Left forelimb (tissue), 1 donor: ENCODE measurements at regions not wholly inside any gene's neighbourhood (a gene's known extent, or its start where the extent isn't known, plus 50 kb on each side); places are given as distances from the start of the nearest gene placed in this dataset.
"Not testable (repeated sequence)": the region's sequence is repeated elsewhere in the genome, so short reads cannot be mapped to it uniquely, and the experiment has no call there.

Source experiments
- DNase-seq: peaks from one replicate; pipeline ENCODE4 v3.0.0-alpha.2; 2018; ENCODE audit warnings: low spot score

DNA sequence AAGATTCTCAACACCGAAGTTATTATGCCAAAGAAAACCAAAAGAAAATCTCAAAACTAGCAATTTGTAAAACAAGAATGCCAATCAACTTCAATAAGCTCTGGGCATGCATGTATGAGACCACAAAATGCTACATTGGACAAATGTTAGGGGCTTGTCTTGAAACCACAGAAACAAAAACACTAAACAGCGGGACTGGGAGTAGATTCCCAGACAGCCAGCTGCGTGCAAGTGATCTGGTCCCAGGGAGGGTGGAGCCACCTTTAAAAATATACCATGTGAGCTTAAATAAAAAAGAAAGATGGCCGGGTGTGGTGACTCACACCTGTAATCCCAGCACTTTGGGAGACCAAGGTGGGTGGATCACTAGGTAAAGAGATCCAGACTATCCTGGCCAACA lies 163.6 kb upstream of the PRICKLE2 start:
- no peak for DNase-seq

DNA sequence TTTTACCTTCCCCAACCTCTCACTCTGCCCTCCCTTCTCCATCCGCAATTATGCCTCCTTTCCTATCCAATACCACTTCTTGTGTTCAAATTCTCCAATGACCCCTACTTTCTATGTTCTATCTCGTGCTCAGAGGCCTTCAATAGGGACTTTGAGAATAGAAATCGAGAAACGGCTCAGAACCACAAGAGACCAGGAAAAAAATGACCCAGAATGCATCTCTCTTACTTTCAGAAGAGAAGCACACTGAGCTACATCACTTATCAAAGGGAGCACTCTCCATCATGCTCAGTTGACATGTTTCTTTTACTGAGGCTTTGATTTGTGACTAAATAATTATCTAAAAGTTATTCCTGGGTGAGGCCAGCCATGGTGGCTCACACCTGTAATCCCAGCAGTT lies 162.4 kb upstream of the PRICKLE2 start:
- DNase-seq = no peak

- no peak for DNase-seq
Observed at GRCh38 chr3:64385277-64385676, 160.0 kb upstream of the PRICKLE2 start.

- DNase-seq = no peak
Observed at GRCh38 chr3:64384561-64384960, 159.3 kb upstream of the PRICKLE2 start.

GRCh38 chr3:64382153-64382552 lies 156.9 kb upstream of the PRICKLE2 start:
- no peak for DNase-seq

DNA sequence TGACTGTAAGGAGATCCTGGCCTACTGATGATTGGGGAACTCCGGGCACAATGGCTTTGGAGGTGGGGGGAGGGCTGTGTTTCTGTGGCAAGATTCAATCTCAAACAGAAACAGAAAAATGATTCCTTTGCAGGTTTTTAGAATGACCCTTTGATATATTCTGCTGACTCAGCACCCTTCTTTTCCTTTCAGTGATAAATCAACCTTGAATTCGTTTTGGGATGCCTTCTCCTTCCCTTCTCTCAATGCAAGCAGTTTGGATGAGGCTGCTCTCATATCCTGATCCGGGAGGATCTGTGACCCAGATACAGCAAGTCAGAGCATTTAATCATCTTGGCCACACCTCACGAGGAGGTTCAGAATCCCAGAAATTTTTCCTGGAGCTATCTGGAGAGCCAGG lies 156.1 kb upstream of the PRICKLE2 start:
- no peak for DNase-seq

- no peak for DNase-seq
Observed at GRCh38 chr3:64380546-64380945, 155.3 kb upstream of the PRICKLE2 start.

- no peak for DNase-seq
Observed at GRCh38 chr3:64379221-64379620, 154.0 kb upstream of the PRICKLE2 start.

DNA sequence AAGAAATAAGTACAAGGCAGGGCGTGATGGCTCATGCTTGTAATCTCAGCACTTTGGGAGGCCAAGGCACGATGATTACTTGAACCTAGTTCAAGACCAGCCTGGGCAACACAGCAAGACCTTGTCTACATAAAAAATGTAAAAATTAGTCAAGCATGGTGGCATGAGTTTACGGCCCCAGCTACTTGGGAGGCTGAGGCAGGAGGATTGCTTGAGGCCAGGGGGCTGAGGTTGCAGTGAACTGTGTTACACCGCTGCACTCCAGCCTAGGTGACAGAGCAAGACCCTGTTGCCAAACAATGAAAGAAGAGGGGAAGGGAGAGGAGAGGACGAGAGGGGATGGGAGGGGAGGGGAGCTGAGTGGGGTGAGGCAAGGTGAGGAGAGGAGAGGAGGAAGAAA lies 152.7 kb upstream of the PRICKLE2 start:
- DNase-seq = no peak

DNA sequence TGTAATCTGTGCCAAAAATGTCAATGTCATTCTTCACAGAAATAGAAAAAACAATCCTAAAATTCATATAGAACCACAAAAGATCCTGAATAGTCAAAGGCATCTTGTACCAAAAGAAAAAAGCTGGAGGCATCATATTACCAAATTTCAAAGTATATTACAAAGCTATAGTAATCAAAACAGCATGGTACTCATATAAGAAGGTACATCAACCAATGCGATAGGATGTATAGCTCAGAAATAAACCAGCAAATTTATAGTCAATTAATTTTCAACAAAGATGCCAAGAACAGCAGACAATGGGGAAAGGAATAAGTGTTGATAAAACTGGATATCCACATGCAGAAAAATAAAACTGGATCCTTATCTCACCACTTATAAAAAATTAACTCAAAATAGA lies 150.5 kb upstream of the PRICKLE2 start:
- no peak for DNase-seq

GRCh38 chr3:64369390-64369789 lies 144.1 kb upstream of the PRICKLE2 start:
- DNase-seq = no peak

DNA sequence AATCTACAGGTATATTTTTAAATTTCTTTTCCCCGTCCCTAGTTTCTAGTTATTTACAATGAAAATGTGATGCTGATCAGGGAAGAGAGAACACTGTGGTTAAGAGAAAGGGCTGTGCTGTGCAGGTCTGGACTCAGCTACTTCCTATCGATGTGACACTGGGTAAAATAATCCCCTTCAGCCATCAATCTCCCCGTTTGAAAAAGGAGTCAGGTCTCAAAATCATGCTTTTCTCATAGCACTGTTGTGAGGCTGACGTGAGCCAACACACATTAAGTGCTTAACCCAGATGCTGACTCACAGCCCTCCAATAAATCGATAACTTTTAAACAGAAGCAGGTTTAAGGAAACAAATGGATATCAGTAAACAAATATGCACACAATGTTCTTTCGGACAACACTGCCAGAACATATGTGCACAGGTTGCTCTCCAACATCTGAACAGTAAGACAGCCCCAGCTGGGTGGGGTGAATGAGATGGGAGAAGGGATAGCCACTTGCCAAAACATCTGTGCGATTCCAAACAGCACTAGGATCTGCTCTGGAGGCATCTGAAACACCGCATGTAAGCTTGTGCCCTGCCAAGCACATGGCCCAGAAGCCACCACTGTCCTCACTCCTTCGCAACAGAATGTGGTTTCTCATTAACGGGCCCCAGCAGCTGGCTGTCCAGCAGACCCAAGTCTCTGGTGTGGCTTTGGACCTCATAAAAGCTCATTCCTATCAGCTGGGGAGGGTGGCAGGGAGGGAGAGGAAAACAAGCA lies 143.2 kb upstream of the PRICKLE2 start:
- peak; percentile 72 for DNase-seq

DNA sequence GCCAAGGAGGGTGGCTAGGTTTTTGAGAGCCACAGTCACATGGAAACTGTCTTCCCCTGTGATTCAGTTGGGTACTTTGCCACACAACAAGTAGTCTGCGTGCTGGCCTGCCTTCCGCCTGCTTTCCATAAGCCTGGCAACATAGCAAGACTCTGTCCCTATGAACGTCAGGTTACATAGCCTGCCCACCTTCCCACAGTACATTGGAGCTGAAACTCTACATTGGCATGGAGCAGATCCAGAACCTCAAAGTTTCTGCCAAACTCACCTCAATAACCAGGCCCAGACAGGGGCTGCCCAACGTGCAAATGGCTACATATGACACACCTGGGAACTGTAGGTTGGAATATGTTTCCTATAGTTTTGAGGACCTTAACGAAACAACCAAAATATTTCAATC lies 140.6 kb upstream of the PRICKLE2 start:
- DNase-seq = no peak

DNA sequence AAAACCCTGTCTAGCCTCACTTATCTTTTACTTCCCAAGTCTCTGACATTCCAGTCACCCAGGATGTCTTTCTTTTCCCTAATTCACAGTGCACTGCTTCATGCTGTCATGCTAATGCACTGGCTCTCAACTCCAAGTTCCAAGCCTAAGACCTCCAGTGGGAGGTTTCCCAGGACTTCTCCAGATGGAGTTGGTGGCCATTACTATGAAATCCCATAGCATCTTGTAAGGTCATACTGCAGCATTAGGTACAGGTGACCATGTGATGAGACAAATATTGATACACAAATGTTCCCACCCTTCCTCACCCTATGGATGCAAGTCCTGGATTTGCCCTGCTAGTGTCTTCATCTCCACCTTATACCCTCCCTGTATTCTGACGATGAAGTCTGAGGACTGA lies 138.6 kb upstream of the PRICKLE2 start:
- no peak for DNase-seq

DNA sequence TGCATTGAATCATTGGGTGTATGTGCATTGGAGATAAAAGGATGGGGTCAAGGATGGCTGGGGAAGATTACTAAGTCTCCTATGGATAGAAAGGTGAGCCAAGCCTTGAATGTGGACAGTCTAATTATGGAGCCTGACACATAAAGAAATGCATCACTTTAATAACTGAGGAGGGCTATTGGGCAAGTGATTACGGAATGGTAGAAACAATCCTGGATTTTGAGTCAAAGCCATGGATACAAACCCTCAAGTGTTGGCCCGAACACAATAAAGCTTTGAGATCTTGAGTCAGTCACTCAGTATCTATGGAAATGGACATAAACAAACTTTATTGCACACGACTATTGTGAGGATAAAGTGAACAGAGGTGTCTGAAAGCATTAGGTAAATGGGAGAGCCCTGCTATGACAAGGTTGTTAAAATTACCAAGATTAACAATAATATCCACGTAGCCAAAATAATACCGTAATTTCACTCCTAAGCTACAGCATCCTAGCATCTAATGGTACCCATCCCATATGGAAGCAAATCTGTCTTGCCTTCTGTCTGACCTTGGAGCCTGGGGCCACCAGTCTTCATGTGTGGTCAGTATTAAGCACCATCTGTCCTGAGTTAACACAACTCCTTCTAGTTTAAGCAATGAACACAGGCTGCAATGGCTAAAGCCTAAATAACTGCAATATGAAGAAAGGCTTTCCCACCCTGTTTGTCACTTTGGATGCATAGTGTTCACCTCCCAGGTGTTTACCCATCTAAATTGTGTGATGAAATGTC lies 136.9 kb upstream of the PRICKLE2 start:
- DNase-seq = no peak

- not testable (repeated sequence) for DNase-seq
Observed at GRCh38 chr3:64361036-64361435, 135.8 kb upstream of the PRICKLE2 start.

DNA sequence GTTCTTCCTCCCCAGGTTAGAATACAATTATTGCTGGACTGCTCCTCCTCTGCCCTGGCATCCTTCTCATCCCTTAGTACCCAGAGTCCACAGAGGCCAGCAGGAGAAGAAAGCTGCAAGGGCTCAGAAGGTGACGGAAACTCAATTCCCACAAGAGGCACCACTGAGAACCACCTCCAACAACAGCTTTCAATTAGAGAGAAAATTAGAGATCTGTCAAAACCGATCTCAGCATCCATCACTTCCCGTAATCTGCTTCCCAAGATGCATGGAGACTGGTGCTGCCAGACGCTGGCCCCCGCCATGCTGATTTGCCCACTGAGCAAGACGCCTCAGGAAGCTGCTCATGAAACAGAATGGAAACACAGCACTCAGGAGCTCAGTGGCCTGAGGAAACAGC lies 135.0 kb upstream of the PRICKLE2 start:
- DNase-seq = no peak

GRCh38 chr3:64359735-64360134 lies 134.5 kb upstream of the PRICKLE2 start:
- DNase-seq = no peak

DNA sequence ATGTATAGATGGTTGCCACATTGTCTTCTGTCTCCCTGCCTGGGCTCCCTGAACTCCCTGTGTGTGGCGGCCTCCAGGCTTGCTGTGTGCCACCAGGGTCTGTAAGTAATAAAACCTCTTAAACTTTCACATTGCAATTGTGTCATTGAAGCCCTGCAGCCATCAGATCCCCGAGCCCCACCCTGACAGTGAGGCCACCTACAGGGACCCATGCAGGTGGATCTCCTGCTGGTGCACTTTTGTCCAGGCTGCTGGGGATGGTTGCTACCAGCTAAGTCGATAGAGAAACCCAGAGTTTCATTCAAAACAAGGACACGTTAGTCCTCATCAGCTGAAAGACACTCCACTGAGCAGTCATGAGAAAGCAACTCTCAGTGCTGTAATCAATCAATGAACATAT lies 133.6 kb upstream of the PRICKLE2 start:
- no peak for DNase-seq

DNA sequence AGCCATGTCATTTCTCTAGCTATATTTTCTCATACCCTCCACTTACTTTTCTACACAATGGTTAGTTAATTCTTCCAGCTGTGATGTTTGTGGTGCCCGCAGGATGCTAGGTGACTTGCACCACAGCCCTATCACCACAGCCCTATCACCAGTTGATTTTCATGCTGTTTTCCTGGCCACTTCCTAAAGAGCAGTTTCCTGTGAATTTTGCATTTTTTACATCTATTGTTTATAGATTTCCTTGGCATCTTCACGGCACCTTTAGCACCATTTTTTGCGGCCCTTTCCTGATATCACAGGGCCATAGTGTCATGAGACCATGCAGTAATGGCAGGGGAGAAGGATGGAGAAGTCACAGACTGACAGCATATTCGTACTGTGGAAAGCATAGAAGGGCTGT lies 132.9 kb upstream of the PRICKLE2 start:
- no peak for DNase-seq

DNA sequence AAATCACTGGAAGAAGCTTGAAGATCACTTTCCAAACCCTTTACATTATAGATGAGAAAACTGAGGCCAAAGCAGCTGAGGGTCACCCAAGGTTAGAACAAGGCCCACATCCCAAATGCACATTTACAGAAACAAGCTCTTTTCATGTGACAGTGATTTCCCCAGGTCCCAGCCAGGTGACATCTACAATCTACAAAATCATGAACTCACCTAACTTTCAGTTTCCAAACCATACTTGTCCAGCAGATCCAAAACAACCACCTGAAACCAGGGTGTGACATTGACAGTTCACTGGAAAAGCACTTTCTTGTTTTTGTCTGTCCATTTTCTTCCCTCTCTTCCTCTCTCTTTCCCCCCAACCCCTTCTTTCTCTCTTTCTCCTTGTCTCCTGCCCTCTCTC lies 132.2 kb upstream of the PRICKLE2 start:
- no peak for DNase-seq

- no peak for DNase-seq
Observed at GRCh38 chr3:64355401-64355807, 130.1 kb upstream of the PRICKLE2 start.

GRCh38 chr3:64354956-64355355 lies 129.7 kb upstream of the PRICKLE2 start:
- no peak for DNase-seq

- no peak for DNase-seq
Observed at GRCh38 chr3:64354221-64354620, 129.0 kb upstream of the PRICKLE2 start.
